Esophagus muscularis mucosa (tissue), 4 donors: ENCODE measurements at regions not wholly inside any gene's neighbourhood (a gene's known extent, or its start where the extent isn't known, plus 50 kb on each side); places are given as distances from the start of the nearest gene placed in this dataset.

Experiments used
- DNase-seq: peaks from one replicate; pipeline ENCODE4 v3.0.0-alpha.2; 2017; ENCODE audit errors: extremely low spot score
- H3K27ac ChIP-seq, 4 donors: fragments of 200-600 bp; sonication (generic); replicated peaks in 1 of 4; 1 replicate in 3 of 4; 2 replicates in 1 of 4; pipeline ENCODE4 v1.5.1; 2016 to 2019; ENCODE audit warnings: mild to moderate bottlenecking in 1 of 4
- H3K27me3 ChIP-seq, 4 donors: fragments of 200-600 bp; sonication (generic); one replicate each; pipeline versions ENCODE4 v1.5.1 to v1.6.0; 2016 to 2019
- H3K36me3 ChIP-seq, 4 donors: fragments of 200-600 bp; sonication (generic); one replicate each; pipeline ENCODE4 v1.5.1; 2016 to 2019
- H3K4me1 ChIP-seq, 4 donors: fragments of 200-600 bp; sonication (generic); one replicate each; pipeline ENCODE4 v1.5.1; 2016 to 2019
- H3K4me3 ChIP-seq, 4 donors: fragments of 200-600 bp; sonication (generic); 1 replicate in 2 of 4; 2 replicates in 2 of 4; pipeline ENCODE4 v1.5.1; 2016 to 2019; ENCODE audit warnings: mild to moderate bottlenecking in 4 of 4, moderate library complexity in 1 of 4
- H3K9me3 ChIP-seq, 4 donors: fragments of 200-600 bp; sonication (generic); 1 replicate in 3 of 4; 2 replicates in 1 of 4; pipeline ENCODE4 v1.5.1; 2016 to 2019
- CTCF ChIP-seq, 3 experiments: fragments of 200-600 bp in 2 of 3; fragments of 450-650 bp in 1 of 3; sonication (generic) in 2 of 3; IDR thresholded peaks; one replicate each; pipeline ENCODE4 v1.5.1; 2017 to 2019; ENCODE audit warnings: antibody characterized with exemption in 3 of 3, mild to moderate bottlenecking in 2 of 3, moderate library complexity in 1 of 3
- EP300 ChIP-seq: sonication (generic); formaldehyde crosslinking; IDR thresholded peaks from one replicate; pipeline ENCODE4 v1.6.1; 2017; ENCODE audit warnings: antibody characterized with exemption
- POLR2A ChIP-seq: fragments of 450-650 bp; IDR thresholded peaks from one replicate; pipeline ENCODE4 v1.6.1; 2017; ENCODE audit warnings: antibody characterized with exemption, moderate library complexity, mild to moderate bottlenecking, low read depth
- POLR2AphosphoS5 ChIP-seq, 2 donors: sonication (generic); formaldehyde crosslinking; IDR thresholded peaks; one replicate each; pipeline ENCODE4 v1.6.1; 2017; ENCODE audit warnings: antibody characterized with exemption in 2 of 2
- WGBS: methylation state at CpG from one replicate; pipeline ENCODE4 v1.1.5; 2018; 5-methylcytosine and 5-hydroxymethylcytosine counted together
- intact Hi-C: fragments of 100-400 bp; cut with DNase I; formaldehyde crosslinking; loops from one replicate; pipeline ENCODE4 v1.15.1; 2023
- small RNA-seq, 3 donors: library from RNA; depleted of rRNA; stranded (forward); fragments of <200 nt; gene quantifications; one replicate each; pipeline ENCODE3, GENCODE V24; 2016

DNA sequence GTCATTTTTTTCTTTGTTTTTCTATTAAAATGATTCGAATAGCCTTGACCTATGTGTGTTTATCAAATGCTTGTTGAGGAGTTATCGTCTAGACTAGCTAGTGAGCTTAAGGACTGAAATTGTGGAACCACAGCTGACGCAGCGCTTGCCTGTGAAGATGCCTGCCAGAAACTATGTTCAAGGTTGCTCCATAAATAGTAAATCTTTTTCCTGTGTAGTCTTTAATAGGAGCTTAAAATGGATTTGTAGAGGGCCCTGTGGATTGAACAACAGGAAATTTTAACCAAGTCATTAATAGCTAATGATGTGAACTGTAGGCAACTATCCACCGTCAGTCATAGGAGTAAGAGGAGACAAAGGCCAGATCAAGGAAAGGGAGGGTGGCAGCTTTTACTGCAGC, 145.1 kb downstream of the GNAI1 start:
- peaks cover 5 to 31% (median 26%) of the 10 kb centered on the region in 4 donors for H3K4me1 ChIP-seq
- H3K27me3 ChIP-seq, result no peaks in the 10 kb centered on the region
- no peaks in the 10 kb centered on the region for H3K36me3 ChIP-seq
- intact Hi-C loops, result no loop called here
- WGBS, result 82% methylated on average over 5 of the region's 5 CpGs
- no peak for TF ChIP-seq POLR2AphosphoS5 (IDR thresholded peaks at IDR 0.05)
- TF ChIP-seq POLR2A, result no peak
- no peak for TF ChIP-seq EP300
- TF ChIP-seq CTCF (IDR thresholded peaks at IDR 0.05), result no peak
- H3K27ac ChIP-seq, result no peak overlapping the region
- no peak for DNase-seq
- no peaks in the 10 kb centered on the region for H3K9me3 ChIP-seq
- no peak overlapping the region for H3K4me3 ChIP-seq

GRCh38 chr7:80278737-80279136, 144.1 kb downstream of the GNAI1 start:
- Histone ChIP-seq H3K4me1 (peaks cover 4 to 28% (median 24%) of the 10 kb centered on the region in 4 donors), H3K36me3 (no peaks in the 10 kb centered on the region), H3K27me3 (no peaks in the 10 kb centered on the region), H3K9me3 (no peaks in the 10 kb centered on the region), H3K27ac (peak overlapping the region in 2 of 4 donors; percentile 1), H3K4me3 (no peak overlapping the region)
- intact Hi-C loops, result no loop called here
- no peak for TF ChIP-seq POLR2A
- TF ChIP-seq CTCF (IDR thresholded peaks at IDR 0.05), result no peak
- TF ChIP-seq POLR2AphosphoS5 (IDR thresholded peaks at IDR 0.05), result no peak
- no peak for TF ChIP-seq EP300
- 84% methylated on average over 2 of the region's 2 CpGs for WGBS
- no peak for DNase-seq

GRCh38 chr7:80277434-80278427, 143.1 kb downstream of the GNAI1 start:
- intact Hi-C loops, result no loop called here
- Histone ChIP-seq H3K36me3 (no peaks in the 10 kb centered on the region), H3K4me1 (peaks cover 4 to 28% (median 24%) of the 10 kb centered on the region in 4 donors), H3K27ac (peak overlapping the region in 3 of 4 donors; percentile 7 to 39 (median 9)), H3K27me3 (no peaks in the 10 kb centered on the region), H3K4me3 (no peak overlapping the region), H3K9me3 (no peaks in the 10 kb centered on the region)
- WGBS, result 30% methylated on average over 6 of the region's 6 CpGs
- TF ChIP-seq POLR2A (no peak), POLR2AphosphoS5 (IDR thresholded peaks at IDR 0.05) (no peak), EP300 (no peak), CTCF (IDR thresholded peaks at IDR 0.05) (no peak)
- DNase-seq, result no peak

Small RNAs in the stretch of these regions (small RNA-seq; reads per million reads assigned to genes)
- gene RN7SL35P, result 0 reads per million in 3 donors
- gene SNRPBP1, result 0 reads per million in 3 donors
